AG04450 (cell line): ENCODE measurements at regions not wholly inside any gene's neighbourhood (a gene's known extent, or its start where the extent isn't known, plus 50 kb on each side); places are given as distances from the start of the nearest gene placed in this dataset.

ENCODE experiments used
- CTCF ChIA-PET: fragments of 300-600, 350-600 bp; formaldehyde crosslinking; extraction: SDS; loops from one replicate; lab custom pipeline; 2022; ENCODE audit warnings: antibody characterized with exemption, inconsistent platforms; lab: Charles Lee
- POLR2A ChIA-PET: fragments of 350-600 bp; formaldehyde crosslinking; extraction: SDS; loops from one replicate; lab custom pipeline; 2021; ENCODE audit warnings: antibody characterized with exemption, inconsistent platforms; lab: Yijun Ruan, JAX
- DNase-seq: peaks from one replicate; pipeline ENCODE4 v3.0.0-alpha.2; 2011; ENCODE audit warnings: low read depth, low spot score
- H3K27ac ChIP-seq: one replicate; pipeline ENCODE4 v1.5.1; 2012; ENCODE audit warnings: low read depth, low read length, control low read depth
- H3K27me3 ChIP-seq: one replicate; pipeline ENCODE4 v1.6.0; 2012; ENCODE audit warnings: low read length; ENCODE audit not compliant: control insufficient read depth, insufficient read depth
- H3K4me3 ChIP-seq: 2 replicates; pipeline ENCODE4 v1.5.1; 2011; ENCODE audit warnings: mild to moderate bottlenecking, low read depth, low read length, control low read depth
- H3K9me3 ChIP-seq: 2 replicates; pipeline ENCODE4 v1.5.1; 2012; ENCODE audit warnings: low read length; ENCODE audit not compliant: control insufficient read depth, insufficient read depth
- TF ChIP-seq, protein P1 (sequence below): IDR thresholded peaks from 2 replicates; pipeline ENCODE4 v1.5.1; 2011; ENCODE audit warnings: low read depth, low read length, control low read depth, inconsistent platforms

DNA sequence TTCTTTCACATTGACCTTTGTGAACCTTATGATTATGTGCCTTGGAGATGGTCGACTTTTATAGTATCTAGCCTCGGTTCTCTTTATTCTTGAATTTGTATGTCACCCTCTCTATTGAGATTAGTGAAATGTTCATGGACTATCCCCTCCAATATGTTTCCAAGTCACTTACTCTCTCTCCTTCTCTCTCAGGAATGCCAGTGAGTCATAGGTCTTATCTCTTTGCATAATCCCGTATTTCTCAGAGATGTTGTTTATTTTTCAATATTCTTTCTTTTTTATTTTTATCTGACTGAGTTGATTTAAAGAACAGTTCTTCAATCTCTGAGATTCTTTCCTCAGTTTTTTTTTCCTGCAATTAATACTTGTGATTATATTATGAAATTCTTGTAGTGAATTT lies 411.6 kb upstream of the CADM2 start:
- ChIA-PET CTCF (no interaction called here), POLR2A (no interaction called here)
- H3K9me3 ChIP-seq, result peaks cover 13% of the 10 kb centered on the region
- no peak overlapping the region for H3K27ac ChIP-seq
- DNase-seq, result no peak
- TF ChIP-seq, protein P1, sequence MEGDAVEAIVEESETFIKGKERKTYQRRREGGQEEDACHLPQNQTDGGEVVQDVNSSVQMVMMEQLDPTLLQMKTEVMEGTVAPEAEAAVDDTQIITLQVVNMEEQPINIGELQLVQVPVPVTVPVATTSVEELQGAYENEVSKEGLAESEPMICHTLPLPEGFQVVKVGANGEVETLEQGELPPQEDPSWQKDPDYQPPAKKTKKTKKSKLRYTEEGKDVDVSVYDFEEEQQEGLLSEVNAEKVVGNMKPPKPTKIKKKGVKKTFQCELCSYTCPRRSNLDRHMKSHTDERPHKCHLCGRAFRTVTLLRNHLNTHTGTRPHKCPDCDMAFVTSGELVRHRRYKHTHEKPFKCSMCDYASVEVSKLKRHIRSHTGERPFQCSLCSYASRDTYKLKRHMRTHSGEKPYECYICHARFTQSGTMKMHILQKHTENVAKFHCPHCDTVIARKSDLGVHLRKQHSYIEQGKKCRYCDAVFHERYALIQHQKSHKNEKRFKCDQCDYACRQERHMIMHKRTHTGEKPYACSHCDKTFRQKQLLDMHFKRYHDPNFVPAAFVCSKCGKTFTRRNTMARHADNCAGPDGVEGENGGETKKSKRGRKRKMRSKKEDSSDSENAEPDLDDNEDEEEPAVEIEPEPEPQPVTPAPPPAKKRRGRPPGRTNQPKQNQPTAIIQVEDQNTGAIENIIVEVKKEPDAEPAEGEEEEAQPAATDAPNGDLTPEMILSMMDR, result no peak
- H3K27me3 ChIP-seq, result no peaks in the 10 kb centered on the region
- no peak overlapping the region for H3K4me3 ChIP-seq

DNA sequence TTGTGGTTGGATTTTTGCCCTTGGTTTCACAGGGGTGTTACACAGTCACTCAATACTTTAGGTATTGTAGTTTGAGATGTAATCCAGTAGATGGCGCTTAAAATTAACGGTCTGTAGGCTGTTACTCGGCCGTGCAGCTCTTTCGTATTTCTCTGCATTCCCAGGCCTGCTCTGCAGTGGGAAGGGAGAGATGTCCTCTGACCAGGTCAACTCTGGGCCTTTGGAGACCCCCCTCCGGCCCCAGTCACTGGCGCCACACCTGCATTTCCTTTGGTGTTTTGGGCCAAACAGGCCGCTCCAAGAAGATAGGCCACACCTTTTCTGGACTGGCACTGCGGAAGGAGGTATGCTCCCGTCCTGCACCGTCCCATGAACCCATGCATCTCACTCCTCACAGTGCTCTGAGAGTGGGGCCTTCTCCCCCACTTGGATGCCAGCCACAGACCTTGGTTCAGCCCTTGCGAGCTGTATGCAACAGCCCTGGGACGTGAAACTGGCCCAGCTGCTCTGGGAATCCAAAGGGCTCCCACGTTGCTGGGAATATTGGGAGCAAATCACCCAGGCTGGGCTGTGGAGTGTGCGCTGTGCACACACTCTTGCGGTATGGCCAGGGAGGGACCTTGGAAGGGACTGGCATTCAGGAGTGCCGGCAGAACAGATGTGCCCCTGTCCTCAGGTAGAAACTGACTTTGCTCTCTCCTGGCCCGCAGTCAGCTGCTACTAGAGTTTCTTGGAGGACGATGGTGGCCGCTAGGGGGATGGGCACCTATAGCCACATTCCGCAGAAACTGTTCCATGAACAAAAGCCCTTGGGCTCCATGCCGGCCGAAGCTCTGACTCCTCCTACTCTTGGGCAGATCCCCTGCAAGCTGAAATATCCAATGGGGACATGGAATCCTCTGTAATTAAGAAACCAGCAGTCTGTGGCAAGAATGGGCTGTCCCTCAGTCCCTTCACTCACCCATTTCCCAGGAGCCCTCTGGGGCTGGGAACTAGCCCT lies 410.5 kb upstream of the CADM2 start:
- TF ChIP-seq, protein P1, result no peak
- peaks cover 13% of the 10 kb centered on the region for H3K9me3 ChIP-seq
- POLR2A ChIA-PET, result no interaction called here
- H3K27me3 ChIP-seq, result no peaks in the 10 kb centered on the region
- H3K27ac ChIP-seq, result no peak overlapping the region
- CTCF ChIA-PET, result no interaction called here
- DNase-seq, result no peak
- no peak overlapping the region for H3K4me3 ChIP-seq

DNA sequence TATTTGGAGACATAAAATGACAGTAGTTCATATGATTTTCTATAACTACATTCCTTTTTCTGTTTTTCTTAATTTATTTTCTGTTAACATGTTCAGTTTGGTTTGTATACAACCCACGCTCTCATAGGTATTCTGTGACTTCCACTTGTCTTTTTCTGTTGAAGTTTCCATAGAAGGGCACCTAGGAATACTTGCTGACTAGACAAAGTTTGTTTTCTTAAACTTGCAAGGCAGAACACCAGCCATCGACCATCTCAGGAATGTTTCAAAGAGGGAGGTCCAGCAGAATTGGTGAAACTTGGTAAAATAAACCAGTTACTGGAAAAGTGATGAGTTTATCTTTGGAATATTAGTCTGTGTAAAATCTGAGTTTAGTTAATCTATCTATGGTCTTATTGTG lies 403.2 kb upstream of the CADM2 start:
- no peak for DNase-seq
- H3K9me3 ChIP-seq, result peaks cover 8% of the 10 kb centered on the region
- H3K27me3 ChIP-seq, result no peaks in the 10 kb centered on the region
- H3K4me3 ChIP-seq, result no peak overlapping the region
- no peak overlapping the region for H3K27ac ChIP-seq
- ChIA-PET CTCF (no interaction called here), POLR2A (no interaction called here)
- TF ChIP-seq, protein P1, result no peak

DNA sequence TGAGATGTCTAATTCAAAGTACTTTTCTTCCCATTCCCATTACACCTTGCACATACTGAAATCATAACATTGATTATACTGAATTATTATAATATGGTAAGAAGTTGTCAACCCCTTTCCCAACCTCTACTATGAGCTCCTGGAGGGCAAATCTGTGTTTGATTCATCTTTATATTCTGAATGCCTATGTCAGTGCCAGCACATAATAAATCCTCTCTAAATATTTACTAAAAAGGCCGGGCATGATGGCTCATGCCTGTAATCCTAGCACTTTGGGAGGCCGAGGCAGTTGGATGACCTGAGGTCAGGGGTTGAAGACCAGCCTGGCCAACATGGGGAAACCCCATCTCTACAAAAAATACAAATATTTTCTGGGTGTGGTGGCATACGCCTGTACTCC lies 392.5 kb upstream of the CADM2 start:
- H3K27ac ChIP-seq, result no peak overlapping the region
- H3K27me3 ChIP-seq, result no peaks in the 10 kb centered on the region
- TF ChIP-seq, protein P1, result no peak
- no peak overlapping the region for H3K4me3 ChIP-seq
- ChIA-PET CTCF (no interaction called here), POLR2A (no interaction called here)
- peaks cover 5% of the 10 kb centered on the region; the same call in 1 of the 2 replicates for H3K9me3 ChIP-seq
- no peak for DNase-seq

DNA sequence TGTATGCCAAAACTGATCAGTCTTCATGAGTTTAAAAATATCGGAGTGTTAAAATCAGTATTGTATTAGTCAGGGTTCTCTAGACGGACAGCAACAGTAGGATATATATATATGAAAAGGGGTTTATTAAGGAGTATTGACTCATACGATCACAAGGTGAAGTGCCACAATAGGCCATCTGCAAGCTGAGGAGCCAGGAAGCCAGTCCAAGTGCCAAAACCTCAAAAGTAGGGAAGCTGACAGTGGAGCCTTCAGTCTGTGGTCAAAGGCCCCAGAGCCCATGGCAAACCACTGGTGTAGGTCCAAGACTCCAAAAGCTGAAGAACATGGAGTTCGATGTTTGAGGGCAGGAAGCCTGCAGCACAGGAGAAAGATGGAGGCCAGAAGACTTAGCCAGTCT lies 391.0 kb upstream of the CADM2 start:
- CTCF ChIA-PET, result no interaction called here
- TF ChIP-seq, protein P1, result no peak
- no peak overlapping the region for H3K4me3 ChIP-seq
- DNase-seq, result no peak
- POLR2A ChIA-PET, result no interaction called here
- H3K27me3 ChIP-seq, result no peaks in the 10 kb centered on the region
- H3K27ac ChIP-seq, result no peak overlapping the region
- H3K9me3 ChIP-seq, result peaks cover 7% of the 10 kb centered on the region
